ENCODE measurements at regions not wholly inside any gene's neighbourhood (a gene's known extent, or its start where the extent isn't known, plus 50 kb on each side); places are given as distances from the start of the nearest gene placed in this dataset.
"Not testable (repeated sequence)": the region's sequence is repeated elsewhere in the genome, so short reads cannot be mapped to it uniquely, and the experiment has no call there.

DNA sequence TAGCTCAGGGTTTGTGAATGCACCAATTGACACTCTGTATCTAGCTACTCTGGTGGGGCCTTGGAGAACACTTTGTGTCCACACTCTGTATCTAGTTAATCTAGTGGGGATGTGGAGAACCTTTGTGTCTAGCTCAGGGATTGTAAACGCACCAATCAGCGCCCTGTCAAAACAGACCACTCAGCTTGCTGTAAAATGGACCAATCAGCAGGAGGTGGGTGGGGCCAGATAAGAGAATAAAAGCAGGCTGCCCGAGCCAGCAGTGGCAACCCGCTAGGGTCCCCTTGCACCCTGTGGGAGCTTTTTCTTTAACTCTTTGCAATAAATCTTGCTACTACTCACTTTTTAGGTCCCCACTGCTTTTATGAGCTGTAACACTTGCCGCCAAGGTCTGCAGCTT, 115.6 kb upstream of the MBNL1 start:
- DNase-seq (ENCODE audit: low read depth) = not testable (repeated sequence)

DNA sequence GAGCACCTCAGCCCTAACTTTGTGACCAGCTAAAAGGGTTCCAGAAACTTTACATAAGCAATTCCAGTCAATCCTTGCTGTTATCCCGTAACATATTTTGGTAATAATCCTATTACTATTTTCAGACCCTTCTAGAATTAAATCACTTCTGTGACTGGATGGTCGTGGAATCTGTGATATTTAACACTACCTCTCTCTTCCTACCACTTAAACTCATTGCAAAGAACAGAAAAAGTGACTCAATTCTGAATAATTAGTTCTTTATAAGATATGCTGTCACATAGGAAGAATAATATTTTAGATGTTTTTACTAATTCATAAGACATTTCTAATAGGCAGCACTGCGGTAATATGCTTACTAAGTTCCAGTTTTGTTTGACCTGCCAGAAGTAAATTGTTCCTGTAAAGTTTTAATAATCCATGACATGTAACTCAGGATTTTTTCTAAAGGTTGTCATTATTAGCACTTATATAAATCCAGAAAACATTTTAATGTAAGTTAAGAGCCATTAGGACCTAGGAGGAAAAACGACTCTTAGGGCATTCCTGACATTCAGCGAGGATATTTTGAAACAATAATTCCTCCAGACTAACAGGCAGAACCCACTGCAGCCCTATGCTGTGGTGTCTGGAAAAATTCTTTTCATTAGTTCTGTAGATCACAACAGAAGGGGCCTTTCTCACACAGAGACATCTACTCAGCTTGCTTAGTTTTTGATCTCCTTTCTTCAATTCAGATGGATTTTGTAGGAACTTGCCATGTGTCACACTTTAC, 113.3 kb upstream of the MBNL1 start:
- no peak for DNase-seq (ENCODE audit: low read depth)

GRCh38 chr3:152156880-152157279, 111.8 kb upstream of the MBNL1 start:
- DNase-seq (ENCODE audit: low read depth) = no peak

- DNase-seq (ENCODE audit: low read depth) = no peak
Measured at GRCh38 chr3:152157337-152157736, 111.4 kb upstream of the MBNL1 start.

- DNase-seq (ENCODE audit: low read depth) = peak; percentile 73
Measured at GRCh38 chr3:152159328-152159727, 109.4 kb upstream of the MBNL1 start.

DNA sequence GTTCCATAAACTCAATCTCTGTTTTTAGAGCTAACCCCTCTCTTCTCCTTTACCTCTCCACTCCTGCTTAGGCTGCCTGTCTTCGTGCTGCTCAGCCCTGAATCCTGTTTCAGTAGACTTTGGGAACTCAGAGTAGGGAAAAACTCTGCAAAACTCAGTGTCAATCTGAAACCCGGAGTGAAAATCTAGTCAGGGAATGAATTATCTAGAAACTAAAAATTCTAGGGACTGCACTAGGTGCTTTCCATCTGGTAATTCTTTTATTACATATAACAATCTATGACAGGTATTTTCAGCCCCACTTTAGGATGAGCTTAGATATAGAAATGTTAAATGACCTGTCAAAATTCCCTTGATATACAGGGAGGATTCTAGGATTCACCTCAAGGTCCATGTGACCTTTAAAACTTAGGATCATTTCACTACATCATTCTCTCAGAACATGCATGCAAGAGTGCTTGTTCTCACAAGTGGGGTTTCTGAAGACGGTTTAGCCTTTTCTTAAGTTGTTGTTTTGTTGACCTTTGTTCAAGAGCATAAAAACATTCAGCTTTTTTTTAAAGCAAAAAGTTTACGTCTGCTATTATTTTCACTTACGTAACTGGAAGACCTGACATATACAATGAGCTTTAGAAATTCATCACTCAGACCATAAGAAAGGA, 108.2 kb upstream of the MBNL1 start:
- DNase-seq (ENCODE audit: low read depth) = no peak

DNA sequence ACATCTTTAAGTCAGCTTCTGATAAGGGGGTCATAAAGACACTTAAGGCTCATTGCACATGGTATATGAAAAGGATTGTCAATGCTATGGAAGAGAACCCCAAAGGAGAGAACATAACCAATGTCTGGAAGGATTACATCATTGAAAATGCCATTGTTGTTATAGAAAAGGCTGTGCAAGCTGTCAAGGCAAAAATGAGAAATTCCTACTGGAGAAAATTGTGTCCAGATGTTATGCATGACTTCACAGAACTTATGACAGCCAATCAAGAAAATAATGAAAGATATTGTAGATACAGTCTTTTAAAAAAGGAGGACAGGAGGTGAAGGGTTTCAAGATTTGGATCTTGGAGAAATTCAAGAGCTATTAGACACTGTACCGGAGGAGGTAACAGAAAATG, 96.3 kb upstream of the MBNL1 start:
- DNase-seq (ENCODE audit: low read depth) = no peak

GRCh38 chr3:152173627-152174026, 95.1 kb upstream of the MBNL1 start:
- no peak for DNase-seq (ENCODE audit: low read depth)

- DNase-seq (ENCODE audit: low read depth) = no peak
Measured at GRCh38 chr3:152174876-152175527, 93.7 kb upstream of the MBNL1 start.

GRCh38 chr3:152175528-152175889, 93.2 kb upstream of the MBNL1 start:
- DNase-seq (ENCODE audit: low read depth) = peak; percentile 92

- peak; percentile 14 for DNase-seq (ENCODE audit: low read depth)
Measured at GRCh38 chr3:152176241-152176640, 92.5 kb upstream of the MBNL1 start.

- DNase-seq (ENCODE audit: low read depth) = no peak
Measured at GRCh38 chr3:152176998-152177397, 91.7 kb upstream of the MBNL1 start.

DNA sequence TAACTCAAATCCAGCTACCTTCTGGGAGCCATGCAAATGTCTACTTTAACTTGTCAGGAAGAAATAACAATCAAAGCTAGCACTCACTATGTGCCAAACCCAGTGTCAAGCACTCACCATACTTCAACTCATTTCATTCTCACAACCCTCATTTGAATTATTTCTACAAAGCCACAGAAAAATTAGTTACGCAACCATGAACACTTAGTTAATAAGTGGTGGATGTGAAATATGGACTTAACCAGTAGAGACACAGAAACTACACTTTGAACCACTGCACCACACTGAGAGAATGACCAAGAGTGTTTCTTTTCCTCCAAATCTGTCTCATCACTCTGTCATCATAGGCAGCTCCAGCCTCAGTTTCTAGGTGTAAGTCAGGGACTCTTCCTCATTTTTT, 91.0 kb upstream of the MBNL1 start:
- DNase-seq (ENCODE audit: low read depth) = no peak

DNA sequence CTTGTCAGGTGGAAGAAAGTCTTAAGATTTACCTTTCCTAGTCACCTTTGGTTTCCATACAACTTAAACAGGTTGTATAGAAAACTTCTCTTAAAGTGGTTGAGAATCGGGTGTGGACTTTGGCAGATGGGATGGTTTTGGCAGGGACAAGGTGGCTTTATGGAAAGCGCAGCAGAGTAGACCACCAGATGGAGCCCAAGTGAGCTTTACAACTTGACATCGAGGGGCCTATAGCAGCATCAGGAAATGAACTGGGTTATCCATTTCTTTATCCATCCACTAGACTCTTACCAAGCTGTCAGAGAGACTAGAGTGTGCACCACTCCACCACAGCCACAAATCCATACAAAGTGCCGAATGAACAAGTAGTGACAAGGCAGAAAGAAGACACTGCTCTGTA, 85.3 kb upstream of the MBNL1 start:
- DNase-seq (ENCODE audit: low read depth) = peak; percentile 10

DNA sequence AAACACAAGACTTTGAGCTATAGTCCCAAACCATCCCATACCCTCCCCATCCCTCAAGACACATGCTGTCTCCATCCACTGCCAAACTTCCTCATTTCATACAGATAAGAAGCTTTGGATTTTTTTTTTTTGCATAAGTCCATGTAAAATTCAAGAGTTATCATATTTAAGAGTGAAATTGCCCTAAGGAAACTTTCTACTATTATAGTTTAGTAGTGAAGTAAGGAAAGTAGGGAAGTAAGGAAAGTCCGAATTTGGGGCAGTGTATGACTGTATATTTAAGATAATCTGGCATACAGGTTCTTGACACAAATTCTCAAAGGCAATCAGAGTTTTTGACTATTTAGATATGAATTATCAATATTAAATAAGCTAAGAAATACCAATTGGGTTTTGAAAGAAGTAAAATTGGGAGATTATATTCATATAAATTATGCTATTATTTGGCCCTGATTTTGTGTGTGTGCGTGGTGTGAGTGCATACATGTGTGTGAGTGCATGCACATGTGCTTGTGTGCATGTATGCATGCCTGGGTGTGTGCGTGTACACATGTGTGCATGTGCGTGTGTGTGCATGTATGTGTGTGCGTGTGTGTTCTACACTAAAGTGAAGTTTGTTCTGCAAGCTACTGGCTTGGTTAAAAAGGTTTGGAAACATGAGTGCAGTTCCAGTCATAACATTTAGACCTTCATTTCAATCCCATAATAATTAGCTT, 83.6 kb upstream of the MBNL1 start:
- no peak for DNase-seq (ENCODE audit: low read depth)

GRCh38 chr3:152185891-152186630, 82.7 kb upstream of the MBNL1 start:
- peak; percentile 48 for DNase-seq (ENCODE audit: low read depth)

DNA sequence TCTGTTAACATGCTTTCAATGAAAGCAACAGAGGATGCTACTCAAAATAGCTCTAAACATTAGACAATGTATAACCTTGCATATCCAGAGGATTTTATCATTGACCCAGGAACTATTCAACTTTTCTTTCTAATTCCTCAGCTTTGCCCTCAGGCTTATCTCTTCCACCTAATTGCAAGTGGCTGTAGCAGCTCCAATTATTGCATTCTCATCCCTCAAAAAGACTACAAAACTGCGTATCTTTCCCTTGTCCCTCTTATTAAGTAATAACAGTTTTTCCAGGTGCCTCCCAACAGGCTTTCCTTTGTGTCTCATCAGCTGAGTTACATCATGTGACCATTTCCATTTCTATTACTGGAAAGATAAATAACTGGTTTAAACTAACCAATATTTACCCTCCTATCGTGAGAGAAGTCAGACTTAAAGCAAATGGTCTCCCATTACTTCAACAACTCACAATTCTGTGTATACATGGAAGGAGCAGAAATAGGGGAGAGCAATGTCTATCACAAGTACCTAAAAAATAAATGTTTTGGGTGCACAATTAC, 78.0 kb upstream of the MBNL1 start:
- no peak for DNase-seq (ENCODE audit: low read depth)

GRCh38 chr3:152192050-152192449, 76.7 kb upstream of the MBNL1 start:
- DNase-seq (ENCODE audit: low read depth) = no peak

DNA sequence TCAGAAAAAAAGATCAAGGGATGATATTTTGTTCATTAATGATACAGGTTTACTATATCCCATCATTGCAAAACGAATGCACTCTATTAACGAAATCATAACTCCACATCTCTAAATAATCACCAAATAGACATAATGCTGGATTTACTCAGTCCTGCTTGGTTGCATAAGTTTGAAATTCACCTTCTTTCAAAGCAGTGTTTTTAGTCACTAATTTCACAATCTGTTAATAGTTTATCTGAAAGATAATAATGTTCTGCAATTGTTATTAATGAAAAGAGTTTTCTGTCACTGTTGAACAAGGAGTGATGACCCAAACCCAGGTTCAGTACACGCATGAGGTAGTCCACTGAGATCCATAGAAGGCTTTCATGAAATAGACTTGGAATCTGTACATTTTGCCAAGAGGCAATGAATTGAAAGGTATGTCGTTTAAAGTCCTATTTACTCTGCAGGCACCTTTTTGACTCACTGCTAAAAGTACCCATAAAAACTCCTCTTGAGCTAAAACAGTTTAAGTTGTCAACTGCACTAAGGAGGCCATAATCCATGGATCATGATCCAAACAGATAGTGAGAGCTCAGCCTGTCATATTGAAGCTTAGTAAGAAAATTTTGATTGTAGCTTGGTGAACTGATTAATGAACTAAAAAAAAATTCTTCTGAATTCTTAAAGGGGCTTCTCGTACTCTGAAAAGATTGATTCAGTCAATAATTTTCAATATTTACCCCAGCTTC, 75.6 kb upstream of the MBNL1 start:
- no peak for DNase-seq (ENCODE audit: low read depth)

- no peak for DNase-seq (ENCODE audit: low read depth)
Measured at GRCh38 chr3:152193673-152194267, 75.0 kb upstream of the MBNL1 start.

DNA sequence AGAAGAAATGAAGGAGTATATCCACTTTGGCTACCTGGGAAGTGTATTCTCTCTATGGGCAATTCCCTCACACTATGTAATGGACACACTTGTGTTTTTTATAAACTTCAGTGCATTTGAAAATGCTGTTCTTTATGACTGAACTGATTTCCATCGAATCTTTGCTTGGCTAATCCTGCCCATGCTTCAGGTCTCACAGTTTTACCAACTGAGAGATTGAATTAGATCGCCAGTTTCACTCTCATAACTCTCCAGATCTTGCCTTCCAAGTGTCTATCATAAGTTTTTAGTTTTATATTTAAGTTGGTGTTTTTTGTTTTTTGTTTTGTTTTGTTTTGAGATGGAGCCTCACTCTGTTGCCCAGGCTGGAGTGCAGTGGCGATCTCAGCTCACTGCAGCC, 73.5 kb upstream of the MBNL1 start:
- no peak for DNase-seq (ENCODE audit: low read depth)
